GM23248 (cell line): ENCODE measurements at regions not wholly inside any gene's neighbourhood (a gene's known extent, or its start where the extent isn't known, plus 50 kb on each side); places are given as distances from the start of the nearest gene placed in this dataset.

Source experiments
- EZH2 ChIP-seq: fragments of 200-600 bp; sonication (generic); IDR thresholded peaks from 2 replicates; pipeline ENCODE4 v1.6.1; 2018; ENCODE audit warnings: antibody characterized with exemption, mild to moderate bottlenecking; ENCODE audit not compliant: insufficient read depth, poor library complexity, severe bottlenecking
- EZH2phosphoT487 ChIP-seq: fragments of 200-600 bp; sonication (generic); IDR thresholded peaks from 2 replicates; pipeline ENCODE4 v1.6.1; 2018; ENCODE audit warnings: antibody characterized with exemption, moderate library complexity, mild to moderate bottlenecking, low read depth; ENCODE audit not compliant: insufficient read depth

- no peak for TF ChIP-seq EZH2
- TF ChIP-seq EZH2phosphoT487: no peak
Measured at GRCh38 chr12:130074661-130075406, 87.4 kb upstream of the FZD10 start.
